Liver (tissue), 8 donors: ENCODE measurements at regions not wholly inside any gene's neighbourhood (a gene's known extent, or its start where the extent isn't known, plus 50 kb on each side); places are given as distances from the start of the nearest gene placed in this dataset.

ENCODE experiments used
- DNase-seq: peaks from one replicate; pipeline ENCODE4 v3.0.0-alpha.2; 2017; ENCODE audit warnings: low spot score
- H3K27ac ChIP-seq, 2 donors: one replicate each; pipeline ENCODE4 v1.7.0; 2013; ENCODE audit warnings: inconsistent platforms in 2 of 2, low read length in 2 of 2, control low read depth in 1 of 2, low read depth in 1 of 2, mild to moderate bottlenecking in 1 of 2
- H3K27me3 ChIP-seq, 4 donors: one replicate each; pipeline versions ENCODE4 v1.6.1 to v1.7.0; 2013; ENCODE audit warnings: low read length in 3 of 4, inconsistent platforms in 1 of 4, mild to moderate bottlenecking in 1 of 4, moderate library complexity in 1 of 4; ENCODE audit not compliant: control insufficient read depth in 4 of 4, insufficient read depth in 4 of 4
- H3K36me3 ChIP-seq, 4 donors: one replicate each; pipeline versions ENCODE4 v1.6.1 to v1.7.0; 2013; ENCODE audit warnings: low read length in 3 of 4, mild to moderate bottlenecking in 3 of 4, low read depth in 1 of 4, moderate library complexity in 1 of 4; ENCODE audit not compliant: control insufficient read depth in 4 of 4, insufficient read depth in 3 of 4
- H3K4me1 ChIP-seq, 4 donors: one replicate each; pipeline versions ENCODE4 v1.6.1 to v1.7.0; 2013; ENCODE audit warnings: low read length in 3 of 4, mild to moderate bottlenecking in 3 of 4, moderate library complexity in 1 of 4; ENCODE audit not compliant: control insufficient read depth in 4 of 4, insufficient read depth in 4 of 4
- H3K4me3 ChIP-seq, 3 donors: one replicate each; pipeline versions ENCODE4 v1.6.1 to v1.7.0; 2013; ENCODE audit warnings: low read length in 3 of 3, control low read depth in 1 of 3, low read depth in 1 of 3, mild to moderate bottlenecking in 1 of 3
- H3K9ac ChIP-seq, 2 donors: one replicate each; pipeline ENCODE4 v1.7.0; 2013; ENCODE audit warnings: low read length in 2 of 2, mild to moderate bottlenecking in 2 of 2, moderate library complexity in 2 of 2, control low read depth in 1 of 2, low read depth in 1 of 2
- H3K9me3 ChIP-seq, 4 donors: one replicate each; pipeline versions ENCODE4 v1.6.1 to v1.7.0; 2013; ENCODE audit warnings: low read length in 3 of 4; ENCODE audit not compliant: control insufficient read depth in 4 of 4
- CTCF ChIP-seq: fragments of 150-350 bp; IDR thresholded peaks from 2 replicates; pipeline ENCODE4 v1.5.1; 2017; ENCODE audit warnings: improper control_type of control experiment, low read depth, low read length; ENCODE audit not compliant: missing input control
- EGR1 ChIP-seq, 2 donors: IDR thresholded peaks; 2 replicates each; pipeline ENCODE4 v1.6.1; 2016 to 2018; ENCODE audit warnings: antibody characterized with exemption in 2 of 2, low read depth in 2 of 2
- FOXA1 ChIP-seq: IDR thresholded peaks from 2 replicates; pipeline ENCODE4 v1.6.1; 2016; ENCODE audit warnings: antibody characterized with exemption
- FOXA2 ChIP-seq: IDR thresholded peaks from 2 replicates; pipeline ENCODE4 v1.6.1; 2016; ENCODE audit warnings: antibody characterized with exemption
- GABPA ChIP-seq, 2 donors: IDR thresholded peaks in 1 of 2; conservative IDR thresholded peaks in 1 of 2; 2 replicates each; pipeline ENCODE4 v1.6.1; 2016; ENCODE audit warnings: antibody characterized with exemption in 2 of 2, mild to moderate bottlenecking in 1 of 2, moderate library complexity in 1 of 2
- HNF4A ChIP-seq, 2 donors: conservative IDR thresholded peaks; 2 replicates each; pipeline ENCODE4 v1.6.1; 2016; ENCODE audit warnings: antibody characterized with exemption in 2 of 2, mild to moderate bottlenecking in 2 of 2
- HNF4G ChIP-seq: IDR thresholded peaks from 2 replicates; pipeline ENCODE4 v1.6.1; 2016; ENCODE audit warnings: antibody characterized with exemption
- JUND ChIP-seq, 2 donors: IDR thresholded peaks; 2 replicates each; pipeline ENCODE4 v1.6.1; 2016; ENCODE audit warnings: antibody characterized with exemption in 2 of 2
- MAX ChIP-seq: IDR thresholded peaks from 2 replicates; pipeline ENCODE4 v1.6.1; 2016; ENCODE audit warnings: antibody characterized with exemption
- NR2F2 ChIP-seq: IDR thresholded peaks from 2 replicates; pipeline ENCODE4 v1.6.1; 2016; ENCODE audit warnings: antibody characterized with exemption
- RAD21 ChIP-seq, 2 donors: IDR thresholded peaks; 2 replicates each; pipeline ENCODE4 v1.6.1; 2016; ENCODE audit warnings: antibody characterized with exemption in 2 of 2, mild to moderate bottlenecking in 2 of 2
- RXRA ChIP-seq, 2 donors: IDR thresholded peaks; 2 replicates each; pipeline ENCODE4 v1.6.1; 2017 to 2018; ENCODE audit warnings: antibody characterized with exemption in 2 of 2, mild to moderate bottlenecking in 1 of 2
- SP1 ChIP-seq: IDR thresholded peaks from 2 replicates; pipeline ENCODE4 v1.6.1; 2018; ENCODE audit warnings: antibody characterized with exemption, mild to moderate bottlenecking
- TAF1 ChIP-seq: conservative IDR thresholded peaks from 2 replicates; pipeline ENCODE4 v1.6.1; 2016; ENCODE audit warnings: antibody characterized with exemption, mild to moderate bottlenecking
- YY1 ChIP-seq: IDR thresholded peaks from 2 replicates; pipeline ENCODE4 v1.6.1; 2016; ENCODE audit warnings: antibody characterized with exemption, mild to moderate bottlenecking
- WGBS: extraction: QIAGEN DNeasy Blood & Tissue Kit; methylation state at CpG from one replicate; pipeline ENCODE4 v1.1.7; 2013; 5-methylcytosine and 5-hydroxymethylcytosine counted together
- TF ChIP-seq, protein P1 (sequence below): IDR thresholded peaks from 2 replicates; pipeline ENCODE4 v1.6.1; 2016; ENCODE audit warnings: antibody characterized with exemption
- TF ChIP-seq, protein P2 (sequence below): IDR thresholded peaks from 2 replicates; pipeline ENCODE4 v1.6.1; 2016; ENCODE audit warnings: antibody characterized with exemption, mild to moderate bottlenecking
- TF ChIP-seq, protein P3 (sequence below): IDR thresholded peaks from 2 replicates; pipeline ENCODE4 v1.6.1; 2016; ENCODE audit warnings: antibody characterized with exemption
- donor health status: healthy.
- donor health status: healthy.
- donor health status: healthy.
- donor health status: healthy.
- donor health status: healthy.

- Histone ChIP-seq H3K27ac (no peak overlapping the region), H3K36me3 (no peaks in the 10 kb centered on the region), H3K9ac (no peak overlapping the region), H3K9me3 (no peaks in the 10 kb centered on the region), H3K4me1 (no peaks in the 10 kb centered on the region), H3K4me3 (no peak overlapping the region), H3K27me3 (no peaks in the 10 kb centered on the region)
- TF ChIP-seq NR2F2 = no peak
- TF ChIP-seq GABPA (IDR thresholded peaks at IDR 0.05 in 1 of 2, conservative IDR thresholded peaks at IDR 0.05 in 1 of 2) = no peak
- no peak for TF ChIP-seq CTCF
- no peak for TF ChIP-seq RXRA (IDR thresholded peaks at IDR 0.05)
- no peak for TF ChIP-seq YY1
- no peak for TF ChIP-seq TAF1
- TF ChIP-seq, protein P1, sequence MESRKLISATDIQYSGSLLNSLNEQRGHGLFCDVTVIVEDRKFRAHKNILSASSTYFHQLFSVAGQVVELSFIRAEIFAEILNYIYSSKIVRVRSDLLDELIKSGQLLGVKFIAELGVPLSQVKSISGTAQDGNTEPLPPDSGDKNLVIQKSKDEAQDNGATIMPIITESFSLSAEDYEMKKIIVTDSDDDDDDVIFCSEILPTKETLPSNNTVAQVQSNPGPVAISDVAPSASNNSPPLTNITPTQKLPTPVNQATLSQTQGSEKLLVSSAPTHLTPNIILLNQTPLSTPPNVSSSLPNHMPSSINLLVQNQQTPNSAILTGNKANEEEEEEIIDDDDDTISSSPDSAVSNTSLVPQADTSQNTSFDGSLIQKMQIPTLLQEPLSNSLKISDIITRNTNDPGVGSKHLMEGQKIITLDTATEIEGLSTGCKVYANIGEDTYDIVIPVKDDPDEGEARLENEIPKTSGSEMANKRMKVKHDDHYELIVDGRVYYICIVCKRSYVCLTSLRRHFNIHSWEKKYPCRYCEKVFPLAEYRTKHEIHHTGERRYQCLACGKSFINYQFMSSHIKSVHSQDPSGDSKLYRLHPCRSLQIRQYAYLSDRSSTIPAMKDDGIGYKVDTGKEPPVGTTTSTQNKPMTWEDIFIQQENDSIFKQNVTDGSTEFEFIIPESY = no peak
- TF ChIP-seq, protein P2, sequence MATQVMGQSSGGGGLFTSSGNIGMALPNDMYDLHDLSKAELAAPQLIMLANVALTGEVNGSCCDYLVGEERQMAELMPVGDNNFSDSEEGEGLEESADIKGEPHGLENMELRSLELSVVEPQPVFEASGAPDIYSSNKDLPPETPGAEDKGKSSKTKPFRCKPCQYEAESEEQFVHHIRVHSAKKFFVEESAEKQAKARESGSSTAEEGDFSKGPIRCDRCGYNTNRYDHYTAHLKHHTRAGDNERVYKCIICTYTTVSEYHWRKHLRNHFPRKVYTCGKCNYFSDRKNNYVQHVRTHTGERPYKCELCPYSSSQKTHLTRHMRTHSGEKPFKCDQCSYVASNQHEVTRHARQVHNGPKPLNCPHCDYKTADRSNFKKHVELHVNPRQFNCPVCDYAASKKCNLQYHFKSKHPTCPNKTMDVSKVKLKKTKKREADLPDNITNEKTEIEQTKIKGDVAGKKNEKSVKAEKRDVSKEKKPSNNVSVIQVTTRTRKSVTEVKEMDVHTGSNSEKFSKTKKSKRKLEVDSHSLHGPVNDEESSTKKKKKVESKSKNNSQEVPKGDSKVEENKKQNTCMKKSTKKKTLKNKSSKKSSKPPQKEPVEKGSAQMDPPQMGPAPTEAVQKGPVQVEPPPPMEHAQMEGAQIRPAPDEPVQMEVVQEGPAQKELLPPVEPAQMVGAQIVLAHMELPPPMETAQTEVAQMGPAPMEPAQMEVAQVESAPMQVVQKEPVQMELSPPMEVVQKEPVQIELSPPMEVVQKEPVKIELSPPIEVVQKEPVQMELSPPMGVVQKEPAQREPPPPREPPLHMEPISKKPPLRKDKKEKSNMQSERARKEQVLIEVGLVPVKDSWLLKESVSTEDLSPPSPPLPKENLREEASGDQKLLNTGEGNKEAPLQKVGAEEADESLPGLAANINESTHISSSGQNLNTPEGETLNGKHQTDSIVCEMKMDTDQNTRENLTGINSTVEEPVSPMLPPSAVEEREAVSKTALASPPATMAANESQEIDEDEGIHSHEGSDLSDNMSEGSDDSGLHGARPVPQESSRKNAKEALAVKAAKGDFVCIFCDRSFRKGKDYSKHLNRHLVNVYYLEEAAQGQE = no peak
- TF ChIP-seq EGR1 (IDR thresholded peaks at IDR 0.05; ENCODE audit: low read depth in 2 of 2) = no peak
- TF ChIP-seq, protein P3, sequence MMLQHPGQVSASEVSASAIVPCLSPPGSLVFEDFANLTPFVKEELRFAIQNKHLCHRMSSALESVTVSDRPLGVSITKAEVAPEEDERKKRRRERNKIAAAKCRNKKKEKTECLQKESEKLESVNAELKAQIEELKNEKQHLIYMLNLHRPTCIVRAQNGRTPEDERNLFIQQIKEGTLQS = no peak
- TF ChIP-seq JUND (IDR thresholded peaks at IDR 0.05) = no peak
- TF ChIP-seq SP1 = no peak
- TF ChIP-seq FOXA1 = no peak
- no peak for TF ChIP-seq HNF4A (conservative IDR thresholded peaks at IDR 0.05)
- TF ChIP-seq FOXA2 = no peak
- TF ChIP-seq HNF4G = no peak
- TF ChIP-seq RAD21 (IDR thresholded peaks at IDR 0.05) = no peak
- no peak for TF ChIP-seq MAX
- DNase-seq = no peak
- 87% methylated on average over 4 of the region's 4 CpGs for WGBS
Measured at GRCh38 chr5:92527311-92528078, 1053.5 kb downstream of the NR2F1-AS1 start.
